Vagina (tissue), 2 donors: ENCODE measurements at regions not wholly inside any gene's neighbourhood (a gene's known extent, or its start where the extent isn't known, plus 50 kb on each side); places are given as distances from the start of the nearest gene placed in this dataset.

Experiments used
- CTCF ChIP-seq, 3 experiments: fragments of 450-650 bp in 2 of 3; fragments of 200-600 bp in 1 of 3; sonication (generic) in 1 of 3; IDR thresholded peaks; one replicate each; pipeline ENCODE4 v1.5.1; 2017 to 2019; ENCODE audit warnings: antibody characterized with exemption in 3 of 3, mild to moderate bottlenecking in 2 of 3, moderate library complexity in 2 of 3
- POLR2A ChIP-seq, 2 donors: fragments of 450-650 bp; IDR thresholded peaks; one replicate each; pipeline ENCODE4 v1.6.1; 2017; ENCODE audit warnings: antibody characterized with exemption in 2 of 2, mild to moderate bottlenecking in 2 of 2, moderate library complexity in 2 of 2
- POLR2AphosphoS5 ChIP-seq, 2 donors: sonication (generic); formaldehyde crosslinking; IDR thresholded peaks; one replicate each; pipeline ENCODE4 v1.9.0; 2017; ENCODE audit warnings: antibody characterized with exemption in 2 of 2, mild to moderate bottlenecking in 2 of 2, low read depth in 1 of 2; ENCODE audit not compliant: insufficient read depth in 1 of 2

GRCh38 chr3:64827431-64827830, 139.6 kb upstream of the ADAMTS9 start:
- TF ChIP-seq CTCF (IDR thresholded peaks at IDR 0.05): no peak
- TF ChIP-seq POLR2A (IDR thresholded peaks at IDR 0.05): no peak
- TF ChIP-seq POLR2AphosphoS5 (IDR thresholded peaks at IDR 0.05; ENCODE audit: insufficient read depth in 1 of 2, low read depth in 1 of 2): no peak
